ENCODE measurements at regions not wholly inside any gene's neighbourhood (a gene's known extent, or its start where the extent isn't known, plus 50 kb on each side); places are given as distances from the start of the nearest gene placed in this dataset.

GRCh38 chr11:104422324-104422944 is 258.5 kb upstream of the PDGFD start:
- TF ChIP-seq PAX5 (IDR thresholded peaks at IDR 0.05; ENCODE audit: insufficient read depth, low read length, severe bottlenecking) (no peak), POLR2AphosphoS5 (IDR thresholded peaks at IDR 0.05; ENCODE audit: low read depth, low read length) (no peak)

All from GM12891 (cell line).